Stimulated activated CD4-positive, alpha-beta T cell treated with anti-CD3 and anti-CD28 coated beads, Interleukin-1b, Interleukin-23, amount 100 ng/mL, for 48 hours (primary cell): ENCODE measurements at regions not wholly inside any gene's neighbourhood (a gene's known extent, or its start where the extent isn't known, plus 50 kb on each side); places are given as distances from the start of the nearest gene placed in this dataset.

Experiments used
- DNase-seq: peaks from one replicate; pipeline ENCODE4 v3.0.0-alpha.2; 2020

DNA sequence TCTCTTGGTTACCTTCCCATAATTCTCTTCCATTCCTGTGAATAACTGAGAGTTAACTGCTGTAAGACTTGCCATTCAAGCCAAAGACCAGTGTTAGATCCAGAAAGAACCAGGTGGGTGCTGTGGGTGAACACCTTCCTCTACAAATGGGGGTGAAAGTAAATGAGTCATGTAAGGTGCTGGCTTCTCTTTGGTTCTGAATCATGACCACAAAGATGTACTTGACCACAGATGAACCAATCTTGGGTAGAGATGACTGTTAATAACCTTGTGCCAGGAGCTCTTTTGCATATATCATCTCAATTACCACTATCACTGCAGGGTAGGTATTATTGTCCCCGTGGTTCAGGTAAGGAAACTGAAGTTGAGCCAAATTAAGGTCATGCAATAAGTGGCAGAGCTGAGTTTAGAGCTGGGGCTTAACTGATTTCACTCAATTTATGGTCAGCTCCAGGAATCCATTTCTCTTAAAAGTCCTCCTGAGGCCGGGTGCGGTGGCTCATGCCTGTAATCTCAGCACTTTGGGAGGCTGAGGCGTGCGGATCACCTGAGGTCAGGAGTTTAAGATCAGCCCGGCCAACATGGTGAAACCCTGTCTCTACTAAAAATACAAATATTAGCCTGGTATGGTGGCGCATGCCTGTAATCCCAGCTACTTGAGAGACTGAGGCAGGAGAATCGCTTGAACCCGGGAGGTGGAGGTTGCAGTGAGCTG, 244.9 kb upstream of the CXCR4 start:
- DNase-seq = peak; percentile 45

DNA sequence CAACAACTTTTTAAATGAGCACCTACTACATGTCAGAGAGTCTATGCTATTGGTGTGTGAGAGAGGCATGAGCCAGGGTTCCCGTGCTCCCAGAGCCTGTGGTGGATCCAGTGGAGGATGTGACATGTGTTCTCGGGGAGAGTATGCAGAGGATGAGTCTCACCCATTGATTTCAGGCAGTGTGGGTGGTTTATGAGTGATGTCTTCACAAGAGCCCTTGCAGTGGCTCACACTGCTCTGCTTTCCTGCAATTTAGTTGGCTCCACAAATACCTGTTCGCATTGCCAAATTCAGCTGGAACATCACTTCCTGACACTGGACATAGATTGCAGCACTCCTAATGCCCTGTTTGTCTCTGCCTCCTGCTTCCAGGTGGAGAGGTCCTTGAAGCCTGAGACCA, 243.6 kb upstream of the CXCR4 start:
- peak; percentile 56 for DNase-seq

DNA sequence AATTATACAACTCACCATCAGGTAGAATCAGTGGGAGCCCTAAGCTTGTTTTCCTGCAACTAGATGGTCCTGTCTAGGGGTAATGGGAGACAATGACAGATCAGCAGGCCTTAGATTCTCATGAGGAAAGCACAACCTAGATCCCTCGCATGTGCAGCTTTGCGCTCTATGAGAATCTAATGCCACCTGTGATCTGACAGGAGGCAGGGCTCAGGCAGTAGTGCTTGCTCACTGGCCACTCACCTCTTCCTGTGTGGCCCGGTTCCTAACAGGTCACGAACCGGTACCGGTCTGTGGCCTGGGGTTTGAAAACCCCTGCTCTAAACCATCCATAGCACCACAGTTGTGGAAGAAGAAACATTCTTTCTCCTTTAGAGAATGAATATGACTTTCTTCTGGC, 242.8 kb upstream of the CXCR4 start:
- DNase-seq = no peak

DNA sequence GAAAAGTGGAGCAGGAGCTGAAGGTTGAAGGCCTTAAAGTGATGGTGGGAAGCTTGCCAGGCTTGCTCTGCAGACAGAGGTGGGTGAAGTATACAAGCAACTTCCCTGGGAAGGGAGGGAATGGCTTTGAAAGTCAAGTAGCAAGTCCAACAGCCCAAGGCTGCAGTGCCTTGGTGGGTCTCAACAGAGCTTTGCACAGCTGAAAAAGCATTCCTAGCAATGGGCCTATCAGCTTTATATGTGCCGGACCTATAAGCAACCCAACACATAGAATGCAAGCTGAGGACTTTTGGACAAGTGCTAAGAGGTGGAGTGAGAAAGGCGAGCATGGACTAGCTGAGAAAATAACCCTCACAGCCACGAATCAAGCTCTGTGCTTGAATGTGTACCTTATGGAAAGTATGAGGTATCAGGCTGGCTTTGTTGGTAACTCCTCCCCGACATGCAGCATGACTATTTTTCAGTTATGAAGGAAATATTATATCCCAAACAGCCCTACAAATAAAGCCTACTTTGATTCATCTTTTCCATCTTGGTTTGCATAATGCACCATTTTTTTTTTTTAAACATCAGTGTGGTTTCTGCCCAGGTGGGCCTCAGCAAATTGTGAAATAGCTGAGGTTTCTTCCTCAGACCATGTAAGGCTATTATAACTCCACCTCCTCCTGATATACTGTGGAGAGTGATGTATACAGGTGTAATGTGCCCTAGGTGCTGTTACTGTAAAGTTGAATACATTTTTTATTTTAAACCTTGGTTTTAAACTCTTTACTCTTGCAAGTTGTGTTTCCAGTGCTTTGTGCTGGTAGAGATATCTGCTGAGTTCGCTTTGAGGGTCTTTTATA, 241.4 kb upstream of the CXCR4 start:
- DNase-seq = no peak

DNA sequence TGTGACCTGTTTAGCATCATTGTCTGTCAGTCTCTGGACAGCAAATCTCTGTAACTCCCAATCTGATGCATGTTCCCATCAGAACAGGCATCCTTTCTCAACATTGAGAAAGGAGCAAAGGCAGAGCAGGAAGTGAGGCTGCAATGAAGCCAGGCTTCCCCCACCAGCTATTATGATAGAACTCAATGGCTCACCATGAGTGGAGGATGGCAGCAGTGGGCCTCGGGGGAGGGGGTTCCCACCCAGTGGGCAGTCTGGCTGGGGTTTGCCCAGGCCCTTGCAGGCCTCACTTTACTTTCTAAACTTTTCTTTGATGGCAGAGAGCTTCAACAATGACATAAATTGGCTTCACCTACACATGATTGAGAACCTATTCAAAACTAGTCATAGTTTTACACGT, 240.6 kb upstream of the CXCR4 start:
- DNase-seq = no peak

DNA sequence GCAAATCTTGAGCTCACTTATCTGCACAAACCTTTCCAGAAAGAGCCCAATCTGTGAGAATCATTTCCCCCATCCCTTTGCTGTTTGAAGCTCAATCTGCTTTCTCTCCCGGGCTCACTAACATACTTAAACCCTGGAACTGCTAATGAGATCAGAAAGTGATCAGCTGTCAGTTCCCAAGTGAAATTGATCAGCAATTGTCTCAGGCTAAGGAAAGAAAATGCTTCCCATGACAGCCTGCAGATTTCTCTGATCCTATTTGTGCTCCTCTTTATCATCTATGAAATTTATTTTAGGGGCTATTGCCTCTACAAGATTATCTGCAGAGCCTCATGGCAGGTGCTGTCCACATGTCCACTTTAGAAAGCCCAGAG, 239.0 kb upstream of the CXCR4 start:
- no peak for DNase-seq

DNA sequence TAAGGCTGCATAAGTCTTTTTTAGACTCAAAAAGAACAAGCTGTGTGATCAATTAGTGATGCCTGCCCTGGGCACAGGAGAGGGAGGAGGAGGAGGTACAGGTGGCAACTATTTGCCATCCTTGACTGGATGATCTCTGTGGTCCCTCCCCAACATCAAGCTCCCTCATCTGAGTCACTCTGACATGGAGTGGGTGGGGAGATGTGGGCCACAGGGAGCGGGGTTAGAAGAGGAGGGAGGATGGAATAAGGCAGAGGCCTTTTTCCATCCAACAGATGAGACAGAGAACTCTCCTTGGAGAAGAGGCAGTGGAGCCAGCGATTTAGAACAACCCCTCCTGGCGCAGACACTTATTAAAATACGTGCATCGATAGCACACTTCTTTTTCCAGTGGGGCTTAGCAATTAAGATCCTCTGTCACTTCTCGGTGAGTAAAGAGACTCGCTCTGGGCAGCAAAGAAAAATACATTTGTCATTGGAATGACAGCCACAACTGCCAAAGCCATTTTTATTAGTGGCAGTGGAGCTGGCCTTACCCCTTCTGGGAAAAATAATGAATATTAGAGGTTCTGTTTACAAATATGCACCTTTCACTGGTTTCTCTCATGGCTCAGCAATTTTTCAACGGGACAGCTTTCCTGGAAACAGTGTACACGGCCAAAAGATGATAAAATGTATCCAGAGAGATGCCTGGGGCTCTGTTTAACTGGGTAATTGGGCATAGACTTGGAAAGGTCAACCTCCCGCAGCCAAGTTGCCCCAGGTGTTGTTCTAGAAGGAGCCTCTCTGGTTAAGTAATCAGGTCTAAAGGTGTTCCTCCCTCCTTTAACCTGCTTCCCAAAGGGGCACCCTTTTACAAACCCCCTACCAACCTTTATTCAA, 238.4 kb upstream of the CXCR4 start:
- DNase-seq = no peak

DNA sequence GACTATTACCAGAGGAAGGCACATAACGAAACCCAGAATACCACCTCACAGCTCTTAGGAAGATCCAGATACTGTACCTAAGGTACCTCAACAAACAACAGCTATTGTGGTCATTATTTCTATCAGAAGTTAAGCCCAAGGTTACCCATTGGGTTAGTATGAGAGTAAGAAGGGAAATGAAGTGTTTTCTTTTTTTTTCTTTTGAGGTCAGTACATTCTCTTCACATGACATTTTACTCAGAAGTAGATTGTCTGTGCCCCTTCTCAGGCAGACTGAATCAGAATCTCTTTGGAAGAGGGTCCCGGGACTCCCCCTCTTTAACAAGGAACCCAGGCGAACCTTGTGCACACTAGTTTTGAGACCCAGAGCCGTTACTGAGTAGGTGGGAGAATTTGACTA, 233.7 kb upstream of the CXCR4 start:
- peak; percentile 39 for DNase-seq

DNA sequence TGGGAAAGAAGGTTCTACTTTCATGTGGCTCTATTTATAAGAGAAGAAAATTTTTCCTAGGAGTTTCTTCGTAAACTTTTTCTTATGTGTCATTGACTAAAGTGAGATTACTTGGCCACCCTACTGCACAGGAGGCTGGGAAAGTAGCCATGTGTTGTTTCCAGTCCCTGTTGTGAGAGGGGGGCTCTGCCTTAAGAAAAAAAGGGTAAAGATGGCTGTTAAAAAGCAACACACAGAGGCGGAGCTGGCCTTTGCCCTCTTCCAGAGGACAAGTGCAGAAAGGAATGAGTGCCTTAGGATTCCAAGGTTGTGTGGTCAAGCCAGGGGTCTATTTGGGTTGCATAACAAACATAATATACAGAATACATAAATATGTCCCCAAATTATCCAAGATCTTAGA, 230.0 kb upstream of the CXCR4 start:
- DNase-seq = no peak

DNA sequence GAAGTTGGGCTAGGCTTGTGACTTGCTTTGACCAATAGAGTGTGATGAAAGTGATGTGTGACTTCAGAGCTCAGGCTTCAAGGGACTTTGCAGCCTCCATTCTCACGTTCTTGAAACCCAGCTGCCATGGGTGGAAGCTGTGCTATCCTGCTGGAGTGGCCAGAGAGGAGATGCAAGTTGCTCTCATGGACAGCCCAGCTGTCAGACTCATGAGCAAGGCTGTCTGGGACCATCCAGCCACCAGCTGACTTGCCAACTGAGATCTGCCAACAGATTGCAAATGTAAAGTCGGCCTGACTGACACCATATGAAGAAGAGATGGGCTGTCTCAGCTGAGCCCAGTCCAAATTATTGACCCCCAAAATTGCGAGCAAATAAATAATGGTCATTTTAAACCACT, 226.4 kb upstream of the CXCR4 start:
- DNase-seq = no peak

DNA sequence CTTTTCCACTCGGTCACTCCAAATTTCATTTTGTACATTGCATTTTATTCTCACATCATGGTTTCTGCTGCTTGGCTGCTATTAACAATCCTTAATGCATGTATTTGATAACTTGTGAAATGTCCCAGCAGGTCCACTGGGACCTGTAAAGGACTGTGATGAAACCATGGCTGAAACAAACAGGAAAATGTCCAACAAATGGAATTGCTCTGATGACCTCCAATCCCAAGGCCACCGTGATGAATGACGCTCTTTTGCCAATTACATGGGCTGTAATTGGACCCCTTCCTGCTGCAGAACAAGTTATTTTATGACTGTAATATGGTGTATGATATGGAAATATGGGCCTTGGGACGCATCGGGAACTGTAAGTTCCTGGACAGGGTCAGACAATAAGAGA, 224.2 kb upstream of the CXCR4 start:
- DNase-seq = no peak

DNA sequence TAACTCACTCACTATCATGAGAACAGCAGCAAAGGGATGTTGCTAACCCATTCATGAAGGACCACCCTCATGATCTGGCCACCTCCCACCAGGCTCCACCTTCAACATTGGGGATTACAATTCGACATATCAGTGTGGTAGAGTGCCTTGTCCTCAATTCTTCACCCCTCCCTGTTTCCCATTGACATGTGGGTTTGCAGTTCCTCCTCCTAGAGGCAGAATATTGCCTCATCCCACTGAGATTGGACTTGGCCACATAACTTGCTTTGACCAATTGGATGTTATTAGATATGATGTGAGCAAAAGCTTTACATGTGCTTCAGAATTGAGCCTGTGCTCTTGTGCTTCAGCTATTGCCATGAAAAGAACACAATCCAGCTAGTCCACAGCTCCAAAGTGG, 217.0 kb upstream of the CXCR4 start:
- DNase-seq = no peak

DNA sequence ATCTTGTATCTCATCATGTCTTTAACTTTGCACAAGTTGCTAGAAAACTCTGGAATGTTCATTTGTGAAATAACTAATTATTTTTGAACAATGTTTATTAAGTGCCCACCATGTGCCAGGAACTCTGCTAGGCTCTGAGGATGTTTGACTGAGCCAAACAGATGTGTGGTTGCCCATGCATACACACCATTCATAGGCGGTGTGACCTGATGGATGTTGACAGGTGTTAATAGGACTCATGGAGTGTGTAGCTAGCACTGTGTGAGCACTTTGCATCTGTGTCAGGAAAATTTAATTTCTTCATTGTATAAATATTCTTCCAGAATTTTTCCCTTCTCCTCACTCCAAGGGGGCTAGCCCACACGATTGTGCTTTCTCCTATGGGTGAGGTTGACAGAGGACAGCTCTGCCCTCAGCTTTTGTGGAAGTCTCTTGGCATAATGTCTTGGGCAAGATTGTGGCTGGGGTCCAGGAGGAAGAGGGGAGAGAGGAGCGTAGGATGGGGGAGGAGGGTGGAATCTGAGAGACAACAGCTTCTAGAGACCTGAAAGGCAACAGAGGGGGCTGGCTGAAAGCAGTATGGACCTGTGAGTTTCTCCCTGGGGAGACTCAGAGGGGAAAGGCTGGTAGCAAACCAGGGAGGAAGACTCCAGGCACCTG, 214.6 kb upstream of the CXCR4 start:
- DNase-seq = no peak

DNA sequence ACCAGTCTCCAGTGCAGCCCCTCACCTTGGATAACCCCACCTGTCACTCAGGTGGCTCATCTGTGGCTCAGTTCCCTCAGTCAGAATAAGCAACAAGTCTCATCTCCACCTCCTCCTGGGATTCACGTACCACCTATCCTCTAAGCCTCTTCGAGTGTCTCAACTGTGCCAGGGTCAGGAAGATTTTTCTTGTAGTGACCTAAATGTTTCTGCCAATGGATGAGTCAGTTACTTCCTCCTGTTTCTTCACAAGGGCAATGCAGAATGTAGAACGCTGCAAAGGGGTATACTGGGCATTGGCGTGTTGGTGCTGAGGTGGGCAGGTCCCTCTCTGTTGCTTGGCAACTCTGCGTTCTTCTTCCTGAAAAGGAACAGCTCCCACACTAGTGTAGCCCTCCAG, 213.3 kb upstream of the CXCR4 start:
- DNase-seq = no peak

DNA sequence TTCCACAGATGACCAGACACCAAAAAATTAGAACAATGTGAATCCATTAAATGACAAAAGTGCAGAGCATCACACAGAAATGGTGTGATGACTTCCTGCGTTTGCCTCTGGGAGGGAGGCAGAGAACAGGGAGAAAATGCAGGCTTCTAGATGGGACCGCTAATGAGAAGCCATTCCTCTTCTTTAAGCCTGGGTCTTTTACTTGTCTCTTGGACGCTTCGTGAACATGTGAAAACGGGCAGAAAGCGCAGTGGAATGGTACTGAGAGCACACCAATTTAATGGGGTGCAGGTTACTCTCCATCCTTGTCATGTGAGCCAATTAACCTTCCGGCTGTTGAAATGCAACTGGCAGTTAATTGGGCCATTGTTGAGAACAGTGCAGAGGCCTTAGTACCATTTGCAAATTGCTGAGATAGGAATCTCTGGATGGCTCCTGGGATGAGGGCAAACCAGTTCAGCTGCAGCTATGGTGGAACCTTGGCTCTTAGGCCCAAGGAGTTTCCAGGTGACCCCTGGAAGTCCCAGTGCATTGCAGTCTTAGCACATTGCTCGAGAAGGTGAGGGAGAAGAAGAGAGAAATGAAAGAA, 210.4 kb upstream of the CXCR4 start:
- no peak for DNase-seq

DNA sequence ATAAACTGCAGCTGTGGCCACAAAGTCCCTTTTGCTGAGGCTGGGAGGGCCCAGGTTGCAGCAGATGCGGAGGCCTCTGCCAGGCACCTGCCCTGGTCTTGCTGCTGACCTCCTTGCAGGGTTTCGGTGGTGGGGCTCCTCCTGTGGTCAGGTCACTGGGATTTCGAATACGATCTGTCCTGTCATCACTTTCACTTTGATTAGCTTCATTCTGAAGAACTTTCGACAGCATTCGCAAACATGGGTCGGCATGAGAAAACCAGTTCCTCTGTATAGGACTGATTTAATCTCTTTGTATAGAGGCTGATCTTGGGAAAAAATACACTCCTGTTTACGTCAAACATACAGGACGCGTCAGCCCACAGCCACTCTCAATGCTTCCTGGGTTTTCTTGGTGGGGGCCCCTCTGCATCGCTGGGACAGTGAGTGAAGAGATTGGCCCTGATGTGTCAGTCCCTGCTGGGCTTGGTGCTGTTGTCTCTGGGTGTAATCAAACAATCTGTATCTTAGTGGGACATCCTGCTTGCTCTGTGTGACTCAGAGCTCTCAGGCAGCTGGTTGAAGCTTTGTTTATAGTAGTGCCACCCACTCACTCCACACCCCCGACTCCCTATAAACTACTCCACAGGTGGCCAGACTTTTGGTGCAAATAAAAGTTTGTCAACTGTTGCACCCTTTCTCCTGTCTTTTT, 209.4 kb upstream of the CXCR4 start:
- peak; percentile 89 for DNase-seq

DNA sequence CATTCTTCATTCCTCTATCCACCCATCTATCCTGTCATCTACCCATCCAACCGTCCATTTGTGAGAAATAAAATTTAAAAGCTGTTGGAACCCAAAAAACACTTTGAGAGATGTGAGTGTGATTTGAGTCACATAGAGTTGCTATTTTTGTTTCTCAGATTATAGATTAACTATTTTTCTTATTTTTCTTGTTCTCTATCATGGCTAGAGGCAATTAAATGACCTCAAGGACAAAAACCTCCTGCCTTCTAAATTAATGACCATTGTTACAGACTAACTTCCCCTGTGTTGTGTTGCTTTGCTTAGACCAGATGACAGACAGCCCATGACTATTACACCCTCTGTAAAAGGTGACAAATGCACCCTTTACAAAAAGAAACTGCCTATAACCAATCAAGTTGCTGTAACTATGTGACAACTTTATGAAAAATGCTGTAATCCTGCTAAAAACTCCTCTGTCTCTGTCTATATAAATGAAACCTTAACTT, 207.9 kb upstream of the CXCR4 start:
- no peak for DNase-seq

DNA sequence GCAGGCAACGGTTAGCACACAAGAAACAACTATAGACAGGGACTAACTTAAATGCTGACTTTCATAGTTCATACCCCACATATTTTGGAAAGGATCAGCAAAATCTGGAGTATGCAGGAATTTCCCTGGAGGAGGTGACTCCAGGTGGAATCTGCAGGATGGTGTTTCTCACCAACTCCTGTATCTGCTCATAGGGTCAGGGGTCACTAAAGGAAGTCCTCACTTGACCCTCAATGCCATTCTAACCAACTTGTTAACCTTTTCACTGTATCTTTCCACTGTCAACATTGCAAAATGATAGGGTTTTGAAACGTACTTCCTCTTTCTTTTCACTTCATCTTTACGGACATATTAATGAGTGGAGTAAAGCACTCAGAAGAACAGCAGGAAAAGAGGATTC, 207.0 kb upstream of the CXCR4 start:
- no peak for DNase-seq

DNA sequence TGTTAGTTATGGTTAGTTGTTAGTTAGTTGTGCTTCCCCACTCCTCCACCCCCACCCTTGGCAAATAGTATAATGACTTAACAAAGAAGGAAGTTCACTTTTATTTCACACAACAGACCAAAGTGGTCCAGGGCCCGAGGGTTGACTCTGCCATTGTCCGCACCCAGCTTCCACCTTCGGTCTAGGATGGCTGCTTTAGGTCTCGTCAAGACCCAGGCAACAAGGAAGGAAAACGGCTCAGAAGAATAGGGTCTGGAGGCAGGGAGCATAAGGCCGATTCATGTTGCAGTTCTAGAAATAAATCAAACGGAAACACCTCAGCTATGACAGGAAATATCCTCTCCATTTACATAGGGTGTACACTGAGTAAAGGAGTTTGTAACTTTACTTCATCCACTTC, 206.0 kb upstream of the CXCR4 start:
- DNase-seq = no peak

DNA sequence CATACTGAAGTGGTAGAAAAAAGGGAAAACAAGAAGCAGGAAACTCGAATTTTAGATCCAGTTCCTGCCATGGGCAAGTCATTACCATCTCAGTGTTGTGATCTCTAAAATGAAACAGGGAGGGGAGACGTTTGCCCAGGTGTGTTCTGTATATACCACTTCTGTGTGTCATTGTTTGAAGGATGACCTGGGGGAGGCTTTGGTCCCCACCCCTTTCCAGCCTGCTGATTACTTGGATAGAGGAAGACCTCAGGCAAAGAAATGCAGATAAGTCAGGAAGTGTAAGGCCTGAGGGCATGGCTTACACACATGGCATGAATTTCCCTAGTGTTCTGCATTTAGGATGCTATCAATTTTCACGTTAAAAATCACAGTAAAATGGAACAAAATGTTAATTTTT, 205.2 kb upstream of the CXCR4 start:
- DNase-seq = no peak

DNA sequence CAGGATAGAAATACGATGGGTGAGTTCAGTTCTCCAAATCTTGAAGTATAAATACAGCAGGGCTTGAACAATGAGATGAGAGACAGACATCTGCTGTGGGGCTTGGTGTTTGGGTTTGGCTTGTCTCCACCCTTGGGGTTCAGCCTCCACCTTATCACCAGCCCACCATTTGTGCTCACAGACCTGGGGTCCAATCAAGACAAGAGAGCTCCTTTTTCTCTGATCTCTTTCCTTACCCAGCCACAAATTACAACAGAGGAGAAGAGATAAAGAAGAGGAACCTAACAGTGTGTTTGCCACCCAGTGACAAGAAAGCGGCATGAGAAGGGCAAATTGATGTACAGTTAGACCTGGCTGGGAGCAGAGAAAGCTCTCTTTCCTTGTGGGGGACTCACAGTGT, 204.5 kb upstream of the CXCR4 start:
- no peak for DNase-seq

DNA sequence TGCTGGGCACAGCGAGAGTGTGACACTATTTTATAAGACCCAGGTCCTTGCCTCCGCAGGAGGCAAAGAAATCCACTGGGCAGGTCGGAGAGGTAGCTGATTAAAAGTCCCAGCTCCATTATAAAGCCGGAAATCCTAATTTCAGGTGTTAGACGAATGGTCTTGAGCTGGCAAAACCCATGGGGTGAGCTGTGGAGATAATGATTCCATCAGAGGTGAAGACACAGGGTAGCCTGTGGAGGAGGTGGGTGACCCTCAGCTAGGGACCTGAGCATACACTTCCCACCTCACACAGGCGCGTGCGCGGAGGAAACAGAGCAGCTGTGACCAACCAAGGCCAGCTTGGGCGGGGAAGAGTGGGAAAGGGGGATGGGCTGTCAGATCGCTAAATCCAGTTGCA, 201.7 kb upstream of the CXCR4 start:
- no peak for DNase-seq
